HG03045 (cell line): ENCODE measurements at regions not wholly inside any gene's neighbourhood (a gene's known extent, or its start where the extent isn't known, plus 50 kb on each side); places are given as distances from the start of the nearest gene placed in this dataset.

Experiments used
- ATAC-seq: cut with Tn5 transposase; IDR thresholded peaks from one replicate; pipeline ENCODE4 v1.9.1; 2021; ENCODE audit warnings: mild to moderate bottlenecking, moderate library complexity; ENCODE audit not compliant: unreplicated experiment

DNA sequence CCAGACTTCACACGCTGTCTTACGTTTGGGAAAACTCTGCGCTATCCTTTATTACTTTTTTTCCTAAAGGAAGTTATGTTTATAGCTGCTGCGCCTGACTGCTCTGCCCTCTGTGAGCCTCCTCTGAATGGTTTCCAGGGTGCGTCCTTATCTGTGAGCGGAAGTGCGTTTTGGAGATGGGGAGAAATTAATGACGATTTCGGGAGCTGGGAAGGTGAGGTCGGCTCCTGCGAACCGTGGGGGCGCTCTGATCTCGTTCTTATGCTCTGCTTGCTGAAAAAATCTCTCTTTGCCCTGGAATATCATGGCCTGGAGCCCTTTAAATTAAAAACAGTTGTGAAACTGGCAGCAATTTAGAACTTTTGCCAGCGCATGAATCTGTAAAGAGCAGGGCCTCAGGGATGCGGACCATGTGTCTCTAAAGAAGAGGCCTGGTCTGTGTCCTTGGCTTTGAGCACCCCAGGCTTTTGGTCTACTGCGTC lies 135.7 kb upstream of the ZFHX3 start:
- no peak for ATAC-seq

DNA sequence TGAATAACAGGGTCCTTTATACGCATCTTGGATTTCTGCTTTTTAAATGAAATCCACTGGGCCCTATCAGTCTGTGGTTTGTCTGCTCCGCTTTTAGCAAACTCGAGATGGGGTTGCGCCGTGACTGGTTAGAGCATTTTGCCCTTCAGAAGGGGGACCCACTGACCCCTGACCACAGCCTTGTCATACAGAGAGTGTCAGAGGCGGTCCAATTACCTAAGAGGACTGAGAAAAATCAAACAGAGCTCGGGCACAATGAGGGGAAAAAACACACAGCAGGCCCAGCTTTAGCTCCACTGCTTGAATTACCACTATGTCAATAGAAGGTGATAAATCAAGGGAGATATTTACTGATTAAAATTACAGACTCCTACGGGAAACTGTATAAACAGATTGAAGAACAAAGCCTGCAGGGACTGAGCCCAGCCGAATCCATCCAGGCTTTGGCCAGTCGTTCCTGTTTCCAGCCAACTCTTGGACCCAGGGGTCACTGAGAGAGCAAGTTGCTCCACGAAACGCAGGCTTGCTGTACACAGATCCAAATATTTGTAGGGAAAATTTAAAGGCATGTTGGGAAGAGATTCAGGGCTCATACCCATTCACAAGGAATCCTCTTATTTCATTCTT lies 131.9 kb upstream of the ZFHX3 start:
- ATAC-seq = no peak

DNA sequence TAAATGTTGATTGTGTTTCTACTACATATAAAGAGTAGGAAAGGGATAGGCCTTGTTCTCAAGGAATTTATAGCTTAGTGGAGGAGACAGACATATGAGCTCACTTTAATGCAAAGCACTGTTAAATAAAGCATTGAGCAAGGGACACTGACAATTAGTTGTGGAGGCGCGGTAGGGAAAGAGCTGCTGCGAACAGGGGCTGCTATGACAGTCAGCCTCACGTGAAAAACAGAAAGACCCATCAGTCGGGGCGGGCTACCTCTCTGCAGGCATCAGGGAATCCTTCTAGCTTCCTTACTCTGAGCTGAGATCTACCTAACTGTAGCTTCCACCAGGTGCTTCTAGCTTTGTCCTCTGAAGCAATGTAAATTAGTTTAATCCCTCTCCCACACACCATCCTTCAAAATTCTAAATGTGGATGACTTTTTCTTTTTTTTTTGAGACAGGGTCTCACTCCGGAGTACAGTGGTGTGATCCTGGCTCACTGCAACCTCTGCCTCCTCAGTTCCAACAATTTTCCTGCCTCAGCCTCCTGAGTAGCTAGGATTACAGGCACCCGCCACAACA lies 129.9 kb upstream of the ZFHX3 start:
- ATAC-seq = no peak

DNA sequence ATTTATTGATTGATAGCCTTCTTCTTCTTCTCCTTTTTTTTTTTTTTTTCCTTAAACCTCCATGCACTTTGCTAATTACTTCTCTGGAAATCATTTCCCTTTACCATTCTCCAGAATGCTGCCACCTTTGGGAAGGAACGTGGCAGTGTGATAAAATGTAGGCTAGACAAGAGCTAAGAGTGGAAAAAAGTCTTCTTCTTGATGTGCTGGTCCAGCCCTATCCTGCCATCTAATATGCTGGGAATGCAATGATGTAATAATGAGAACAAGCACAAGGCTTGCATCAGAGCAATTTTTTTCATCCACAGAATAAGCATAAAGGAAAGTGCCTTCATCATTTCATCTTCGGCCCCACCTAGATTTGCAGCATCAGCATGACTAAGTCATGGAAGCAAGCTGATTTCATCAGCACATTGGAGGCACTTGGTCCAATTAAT lies 128.7 kb upstream of the ZFHX3 start:
- ATAC-seq = no peak

DNA sequence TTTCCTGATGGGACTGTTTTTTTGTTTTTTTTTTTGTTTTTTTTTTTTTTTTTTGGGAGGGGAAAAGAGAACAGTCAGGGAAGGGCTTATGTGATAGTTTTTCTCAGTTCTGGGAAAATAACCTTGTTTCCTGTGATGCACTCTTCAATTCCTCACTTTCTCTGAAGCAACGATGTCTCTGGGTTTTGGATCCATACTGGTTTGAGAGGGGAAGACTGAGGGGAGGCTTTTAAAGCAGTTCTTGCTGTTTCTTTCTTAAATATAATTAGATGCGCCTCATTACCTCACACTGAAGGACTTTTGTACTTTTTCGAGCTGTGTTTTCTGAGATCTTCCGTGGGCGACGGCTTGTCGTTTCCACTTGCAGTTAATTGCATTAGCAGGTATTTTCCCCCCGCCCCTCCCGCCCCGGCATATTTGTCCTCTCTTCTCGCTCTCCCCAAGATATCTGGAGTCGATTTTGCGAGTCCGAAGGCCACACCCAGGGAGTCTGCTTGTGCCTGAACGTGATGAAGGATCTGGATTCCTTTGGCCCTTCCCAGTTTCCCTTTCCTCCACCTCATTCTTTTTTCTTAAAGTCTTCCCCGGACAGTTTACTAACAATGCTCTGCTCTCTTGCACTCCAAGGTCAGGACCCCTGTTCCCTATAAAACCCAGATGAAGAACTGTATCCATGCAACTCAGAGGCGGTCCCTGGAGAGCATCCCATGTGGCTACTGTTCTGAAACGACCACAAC lies 125.2 kb upstream of the ZFHX3 start:
- ATAC-seq = no peak

DNA sequence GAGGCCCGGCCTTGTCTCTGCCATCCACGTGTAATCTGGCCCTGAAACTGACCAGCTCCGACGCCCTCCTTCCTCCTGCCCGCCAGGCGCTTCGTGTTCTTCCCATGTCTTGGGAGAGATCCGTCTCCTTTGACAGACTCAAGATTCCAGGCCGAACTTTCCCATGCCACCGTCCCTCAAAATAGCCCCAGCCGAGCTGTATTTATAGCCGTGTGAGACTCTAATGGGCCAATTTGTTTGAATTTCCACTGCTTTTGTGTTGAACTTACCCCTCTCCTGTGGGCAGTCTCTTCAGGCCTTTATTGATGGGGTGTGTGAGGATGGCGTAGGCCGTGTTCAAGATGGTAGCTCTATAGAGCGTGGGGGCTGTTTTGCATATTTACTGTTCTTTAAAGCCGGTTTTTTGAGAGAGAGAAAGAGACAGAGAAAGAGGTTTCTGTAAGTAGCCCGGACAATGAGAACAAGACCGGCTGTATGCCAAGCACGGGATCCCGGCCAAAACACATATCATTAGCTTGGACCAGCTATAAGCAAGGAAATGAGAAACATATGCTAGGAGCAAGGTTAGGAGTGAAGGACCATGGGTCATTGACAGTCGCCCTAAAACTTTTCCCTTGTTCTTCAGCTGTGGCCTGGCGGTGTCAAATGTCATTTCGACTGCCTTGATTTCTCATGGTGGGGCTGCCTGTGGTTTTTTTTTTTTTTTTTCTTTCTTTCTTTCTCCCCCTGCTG lies 124.5 kb upstream of the ZFHX3 start:
- no peak for ATAC-seq

DNA sequence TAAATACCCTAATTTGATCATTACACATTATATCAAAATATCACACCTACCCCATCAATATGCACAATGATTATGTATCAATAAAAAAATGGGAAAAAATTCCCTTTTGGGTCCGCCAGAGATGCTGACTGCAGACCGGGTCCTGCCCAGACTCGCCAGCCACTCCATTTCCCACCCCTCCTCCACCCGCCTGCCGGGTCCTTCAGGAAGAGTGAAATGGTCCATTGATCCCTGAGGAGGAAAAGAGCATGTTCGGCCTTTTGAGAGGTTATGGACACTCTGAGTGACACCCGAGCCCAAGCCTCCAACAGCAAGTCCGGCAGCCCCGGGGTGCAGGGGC lies 123.9 kb upstream of the ZFHX3 start:
- no peak for ATAC-seq

DNA sequence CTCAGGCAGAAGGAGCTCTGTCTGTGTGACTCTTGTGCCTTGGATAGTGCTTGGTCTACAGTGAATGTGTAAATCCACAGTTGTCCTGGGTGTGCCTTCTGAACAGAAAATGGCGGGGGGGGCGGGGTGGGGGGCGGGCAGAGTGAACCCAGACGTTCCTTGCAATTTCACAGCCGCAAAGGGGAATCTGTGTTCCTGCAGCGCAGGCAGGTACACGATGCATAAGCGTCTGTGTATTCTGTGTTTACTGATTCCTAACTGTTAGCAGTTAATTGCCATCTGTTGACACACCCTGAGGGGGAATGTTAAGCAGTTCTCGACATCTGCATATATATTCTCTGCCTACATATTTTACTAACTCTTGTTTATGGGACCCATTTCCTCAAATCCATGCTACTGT lies 123.5 kb upstream of the ZFHX3 start:
- ATAC-seq = no peak

DNA sequence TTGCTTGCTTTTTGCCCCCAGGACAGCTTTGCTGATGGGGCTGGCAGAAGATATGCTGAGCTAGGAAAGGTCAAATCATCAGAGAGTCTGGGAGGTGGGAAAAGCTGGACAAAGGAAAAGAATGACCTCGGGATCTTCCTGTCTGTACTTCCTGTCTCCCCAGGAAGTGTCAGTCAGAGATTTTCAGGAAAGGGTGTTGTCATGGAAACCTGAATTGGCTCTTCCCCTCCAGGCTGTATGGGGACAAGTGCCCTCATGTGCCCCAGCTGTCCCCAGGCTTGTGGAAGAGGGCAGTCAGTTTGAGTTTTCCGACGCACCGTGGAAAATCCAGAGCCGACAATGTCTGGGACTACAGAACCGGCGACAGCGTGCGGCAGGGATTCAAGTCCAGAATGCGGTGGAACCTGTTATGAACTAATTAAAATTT lies 122.7 kb upstream of the ZFHX3 start:
- no peak for ATAC-seq

DNA sequence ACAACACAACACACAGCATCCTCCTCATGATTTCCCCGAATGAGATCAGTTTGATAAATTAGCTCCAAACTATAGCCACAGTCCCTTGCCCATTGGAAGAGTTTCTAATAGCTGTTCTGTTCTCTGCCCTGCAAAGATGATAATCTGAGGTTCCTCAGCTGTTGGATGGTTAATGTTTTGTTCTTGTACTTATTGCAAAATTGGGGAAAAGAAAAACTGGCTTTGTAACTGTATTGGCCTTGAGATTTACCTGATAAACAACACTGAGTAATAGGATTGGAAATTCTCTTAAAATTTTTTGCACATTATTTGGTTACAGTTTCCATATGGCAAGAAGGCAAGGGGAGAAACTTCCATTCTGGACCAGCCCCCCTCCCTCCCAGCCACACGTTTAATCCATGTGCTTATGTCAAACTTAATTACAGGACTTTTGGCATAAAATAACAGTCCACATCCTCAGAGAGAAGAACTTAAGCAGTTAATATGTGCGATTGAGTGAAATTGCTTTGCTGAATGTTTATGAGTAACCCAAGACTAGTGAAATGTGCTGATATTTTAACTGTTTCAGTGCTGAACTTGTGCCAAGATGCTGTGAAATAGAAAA lies 119.1 kb upstream of the ZFHX3 start:
- no peak for ATAC-seq

DNA sequence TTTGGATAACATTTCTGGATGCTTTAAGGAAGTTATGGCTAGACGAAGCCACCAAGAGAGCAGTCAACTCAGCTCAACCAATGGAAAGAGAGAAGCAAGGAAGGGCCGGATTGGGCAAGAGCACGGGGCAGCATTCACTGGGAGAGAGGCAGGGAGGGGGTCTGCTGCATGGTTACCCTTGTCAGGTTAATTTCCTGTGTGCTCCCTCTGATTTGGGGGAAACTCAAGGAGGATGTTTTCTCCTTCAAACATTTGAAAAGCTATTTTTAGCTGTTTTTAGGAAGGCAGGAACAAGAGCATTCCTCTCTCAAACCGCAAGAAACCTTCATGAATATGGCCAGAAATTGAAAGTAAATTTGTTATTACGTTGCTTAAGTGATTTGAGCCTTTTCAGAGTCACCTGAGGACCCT lies 118.5 kb upstream of the ZFHX3 start:
- ATAC-seq = no peak

DNA sequence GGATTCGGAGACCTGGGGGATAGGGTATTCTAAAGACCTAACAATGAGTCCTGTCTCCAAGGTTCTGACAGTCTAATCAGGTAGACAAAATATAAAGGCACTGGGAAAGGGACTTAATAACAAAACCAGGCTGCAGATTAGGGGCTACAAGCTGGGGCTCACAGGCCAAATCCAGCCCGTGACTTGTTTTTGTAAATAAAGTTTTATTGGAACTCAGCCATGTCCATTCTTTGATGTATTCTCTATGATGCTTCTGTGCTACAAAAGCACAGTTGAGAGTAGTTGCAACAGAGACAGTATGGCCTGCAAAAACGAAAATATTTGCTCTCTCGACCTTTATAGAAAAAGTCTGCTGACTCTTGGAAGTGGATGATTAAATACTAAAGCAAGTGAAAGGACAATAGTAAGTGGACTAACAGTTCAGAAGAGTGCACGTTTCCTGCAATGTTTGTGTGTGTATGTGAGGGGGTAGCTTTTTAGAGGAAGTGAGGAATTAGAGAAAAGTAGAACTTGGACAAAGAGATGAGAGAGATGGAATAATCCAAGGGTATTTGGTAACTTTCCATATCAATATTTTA lies 115.4 kb upstream of the ZFHX3 start:
- ATAC-seq = no peak

DNA sequence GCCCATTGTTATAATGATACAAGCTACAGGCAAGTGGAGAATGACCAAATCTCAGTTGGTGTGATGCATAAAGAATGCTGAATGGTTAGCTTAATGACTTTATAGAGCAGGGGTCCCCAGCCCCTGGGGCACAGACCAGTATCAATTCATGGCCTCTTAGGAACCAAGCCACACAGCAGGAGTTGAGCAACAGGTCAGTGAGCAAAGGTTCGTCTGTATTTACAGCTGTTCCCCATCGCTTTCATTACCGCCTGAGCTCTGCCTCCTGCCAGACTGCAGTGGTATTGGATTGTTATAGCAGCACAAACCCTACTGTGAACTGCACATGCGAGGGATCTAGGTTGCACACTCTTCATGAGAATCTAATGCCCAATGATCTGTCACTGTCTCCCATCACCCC lies 114.0 kb upstream of the ZFHX3 start:
- ATAC-seq = no peak

DNA sequence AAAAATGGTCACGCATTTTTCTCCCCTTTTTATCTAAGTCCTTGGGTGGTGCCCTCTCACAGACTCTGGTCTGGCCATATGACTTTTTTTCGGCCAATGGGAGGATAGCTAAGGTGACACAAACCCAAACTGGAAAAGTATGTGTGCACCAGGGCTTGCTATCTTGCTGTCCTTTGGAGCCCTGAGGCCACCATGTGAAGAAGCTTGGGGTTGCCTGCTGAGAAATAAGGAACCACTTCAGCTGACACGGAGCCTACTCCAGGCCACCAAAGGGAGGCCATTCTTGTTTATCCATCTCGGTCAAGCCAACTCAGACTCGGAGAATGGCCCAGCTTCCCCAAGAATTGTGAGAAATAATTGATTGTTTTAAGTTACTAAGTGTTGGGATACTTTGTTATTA lies 111.4 kb upstream of the ZFHX3 start:
- ATAC-seq = no peak

DNA sequence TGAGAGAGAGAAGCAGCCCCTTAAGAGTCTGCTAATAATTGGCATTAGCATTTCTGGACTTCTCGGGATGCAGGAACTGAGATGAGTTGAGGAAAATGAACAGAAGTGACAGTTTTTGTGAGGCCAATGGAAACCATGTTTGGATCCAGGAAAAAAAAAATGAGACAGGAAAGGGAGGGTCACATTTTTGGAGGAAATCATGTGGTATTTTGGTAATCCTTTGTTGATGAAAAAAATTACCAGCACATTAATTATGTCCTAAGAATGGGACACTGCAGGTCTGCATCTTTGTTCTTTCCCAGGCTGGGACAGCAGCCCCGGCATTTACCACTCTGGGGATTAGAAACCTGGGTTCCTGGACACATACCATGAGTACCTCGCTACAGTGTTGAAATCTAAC lies 109.9 kb upstream of the ZFHX3 start:
- no peak for ATAC-seq

DNA sequence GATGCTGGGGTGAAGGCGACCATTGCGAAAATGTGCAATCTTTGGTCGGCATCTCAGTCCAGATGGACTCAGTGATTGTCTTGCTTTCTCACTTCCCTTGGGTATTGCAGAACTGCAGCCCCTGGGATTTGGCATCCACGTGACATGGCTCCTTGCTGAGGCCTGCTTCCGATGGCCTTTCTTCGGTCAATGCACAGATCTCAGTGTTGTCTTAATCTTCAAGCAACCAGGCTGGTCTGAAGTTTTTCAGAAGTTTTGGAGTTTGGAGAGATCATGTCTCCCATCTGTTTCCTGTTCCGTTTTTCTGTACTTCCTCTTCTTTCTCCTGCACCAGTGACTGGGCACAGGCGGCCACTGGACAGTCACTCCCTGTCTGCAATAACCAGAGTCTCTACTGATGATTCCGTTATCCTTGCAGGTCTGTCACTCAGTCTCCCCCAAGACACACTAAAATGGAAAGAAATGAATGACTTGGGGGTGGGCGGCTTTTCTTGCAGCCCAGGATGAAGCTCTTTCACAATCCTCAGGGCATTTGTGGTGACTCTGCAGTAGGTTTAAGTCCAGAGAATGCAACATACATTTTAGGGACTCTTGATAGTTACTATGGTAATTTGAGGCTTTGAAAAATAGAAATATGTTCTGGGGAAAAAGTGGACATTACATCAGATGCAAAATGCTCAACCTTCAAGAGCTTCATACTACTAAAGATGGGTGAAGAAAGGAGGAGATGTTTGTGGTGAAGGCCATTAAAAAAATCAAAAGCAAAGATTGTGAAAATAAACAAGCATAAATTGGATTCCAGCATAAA lies 106.3 kb upstream of the ZFHX3 start:
- ATAC-seq = no peak

DNA sequence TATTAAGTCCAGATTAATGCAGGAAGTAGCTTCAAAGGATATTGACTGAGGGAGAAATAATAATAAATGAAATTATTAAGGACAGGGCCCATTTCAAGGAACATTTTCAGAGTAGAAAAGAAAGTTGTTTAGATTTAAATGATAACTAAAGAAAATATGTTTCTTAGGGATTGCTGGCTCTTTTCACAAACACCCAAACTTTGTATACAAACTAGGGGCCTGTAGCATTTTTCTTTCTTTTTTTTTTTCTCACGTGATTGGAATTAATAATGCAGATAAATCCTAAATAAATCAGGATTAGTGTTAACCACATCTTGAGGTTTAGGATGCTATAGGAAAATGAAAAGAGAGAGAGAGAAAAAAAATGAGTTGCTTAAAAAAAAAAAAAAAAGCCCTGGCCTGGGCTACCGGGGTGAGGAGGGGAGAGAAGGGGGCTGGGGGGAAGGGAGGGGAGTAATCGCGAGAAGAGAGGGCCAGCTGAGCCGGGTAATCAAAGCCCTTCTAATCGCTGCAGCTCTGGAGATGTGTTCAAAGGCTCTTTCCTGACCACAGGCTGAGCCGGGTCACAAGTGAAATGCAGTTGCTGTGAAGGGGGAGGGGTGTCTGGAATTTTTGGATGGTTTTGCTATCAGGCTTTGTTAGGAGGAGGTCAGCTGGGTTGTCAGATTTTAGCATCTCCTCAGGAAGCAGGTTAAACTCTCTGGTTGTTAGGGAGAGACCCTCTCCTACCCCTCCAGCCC lies 104.6 kb upstream of the ZFHX3 start:
- ATAC-seq = no peak

DNA sequence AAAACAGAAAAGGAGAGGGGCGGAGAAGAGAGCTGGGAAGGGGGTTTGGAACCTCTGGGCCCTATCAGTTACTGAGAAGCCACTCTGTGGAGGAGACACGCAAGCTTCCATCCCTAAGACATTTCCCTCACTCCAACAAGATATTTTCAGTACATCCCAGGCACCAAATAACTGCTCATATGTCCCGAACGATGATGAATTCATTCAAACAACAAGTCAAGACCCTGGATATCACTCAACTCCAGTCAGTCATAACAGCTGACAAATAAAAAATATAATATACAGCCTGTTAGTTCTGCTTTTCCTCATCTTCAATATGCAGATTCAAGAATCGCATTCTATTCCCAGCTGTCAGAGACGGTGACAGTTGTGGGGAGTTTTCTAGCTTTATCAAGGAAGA lies 104.0 kb upstream of the ZFHX3 start:
- no peak for ATAC-seq

DNA sequence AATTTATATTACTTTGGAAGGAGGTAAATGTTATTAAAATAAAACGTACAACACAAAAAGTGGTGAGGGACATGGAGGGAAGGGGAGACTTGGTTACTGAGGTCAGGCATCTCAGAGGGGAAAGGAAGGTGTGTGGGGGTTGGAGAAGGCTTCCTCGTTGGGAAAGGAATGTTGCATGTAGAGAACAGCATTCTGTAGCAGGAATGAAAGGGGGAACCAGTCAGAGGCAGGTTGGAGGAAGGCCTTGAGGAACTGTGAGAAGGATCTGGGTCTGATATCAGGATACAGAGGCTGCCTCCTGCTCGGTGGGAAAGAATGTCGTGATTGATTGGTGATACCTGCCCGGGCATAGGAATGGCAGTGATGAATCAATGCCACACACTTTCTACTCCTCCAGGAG lies 103.3 kb upstream of the ZFHX3 start:
- ATAC-seq = no peak
